HG02763 (cell line): ENCODE measurements at regions not wholly inside any gene's neighbourhood (a gene's known extent, or its start where the extent isn't known, plus 50 kb on each side); places are given as distances from the start of the nearest gene placed in this dataset.

ENCODE experiments used
- ATAC-seq: cut with Tn5 transposase; IDR thresholded peaks from one replicate; pipeline ENCODE4 v1.9.1; 2021; ENCODE audit warnings: mild to moderate bottlenecking, moderate library complexity; ENCODE audit not compliant: unreplicated experiment

- ATAC-seq = no peak
Measured at GRCh38 chr18:51789871-51790270, 550.1 kb upstream of the DCC start.

GRCh38 chr18:51801514-51801913 lies 538.5 kb upstream of the DCC start:
- no peak for ATAC-seq

- no peak for ATAC-seq
Measured at GRCh38 chr18:51802569-51803428, 537.2 kb upstream of the DCC start.

- no peak for ATAC-seq
Measured at GRCh38 chr18:51807336-51807735, 532.7 kb upstream of the DCC start.

GRCh38 chr18:51811883-51812282 lies 528.1 kb upstream of the DCC start:
- no peak for ATAC-seq

- no peak for ATAC-seq
Measured at GRCh38 chr18:51813740-51814139, 526.3 kb upstream of the DCC start.

- ATAC-seq = no peak
Measured at GRCh38 chr18:51821610-51822009, 518.4 kb upstream of the DCC start.

- ATAC-seq = no peak
Measured at GRCh38 chr18:51824746-51825145, 515.3 kb upstream of the DCC start.

- no peak for ATAC-seq
Measured at GRCh38 chr18:51833850-51834249, 506.1 kb upstream of the DCC start.

GRCh38 chr18:51848702-51849101 lies 491.3 kb upstream of the DCC start:
- ATAC-seq = no peak

- no peak for ATAC-seq
Measured at GRCh38 chr18:51852681-51853080, 487.3 kb upstream of the DCC start.

- ATAC-seq = no peak
Measured at GRCh38 chr18:51857989-51858388, 482.0 kb upstream of the DCC start.

GRCh38 chr18:51861046-51861445 lies 479.0 kb upstream of the DCC start:
- ATAC-seq = no peak

- ATAC-seq = no peak
Measured at GRCh38 chr18:51862051-51862715, 477.8 kb upstream of the DCC start.

GRCh38 chr18:51864219-51864965 lies 475.6 kb upstream of the DCC start:
- ATAC-seq = no peak

GRCh38 chr18:51865538-51865937 lies 474.5 kb upstream of the DCC start:
- no peak for ATAC-seq

GRCh38 chr18:51867767-51868166 lies 472.2 kb upstream of the DCC start:
- no peak for ATAC-seq

GRCh38 chr18:51878724-51879123 lies 461.3 kb upstream of the DCC start:
- ATAC-seq = no peak

GRCh38 chr18:51879329-51879728 lies 460.7 kb upstream of the DCC start:
- ATAC-seq = no peak

- ATAC-seq = no peak
Measured at GRCh38 chr18:51881394-51881793, 458.6 kb upstream of the DCC start.

- ATAC-seq = no peak
Measured at GRCh38 chr18:51884039-51884438, 456.0 kb upstream of the DCC start.

GRCh38 chr18:51890762-51891161 lies 449.2 kb upstream of the DCC start:
- no peak for ATAC-seq
